Fibroblast of lung (primary cell): ENCODE measurements at regions not wholly inside any gene's neighbourhood (a gene's known extent, or its start where the extent isn't known, plus 50 kb on each side); places are given as distances from the start of the nearest gene placed in this dataset.

Source experiments
- DNase-seq, 2 donors: peaks; one replicate each; pipeline versions ENCODE4 v3.0.0 to v3.0.0-alpha.2; 2010; ENCODE audit warnings: low read depth in 2 of 2
- H2AFZ ChIP-seq: 2 replicates; pipeline ENCODE4 v1.5.1; 2012; ENCODE audit warnings: low read length, control low read depth, inconsistent platforms
- H3K27ac ChIP-seq: 2 replicates; pipeline ENCODE4 v1.5.1; 2011; ENCODE audit warnings: low read length, control low read depth; ENCODE audit not compliant: insufficient read depth
- H3K27me3 ChIP-seq: 2 replicates; pipeline ENCODE4 v1.5.1; 2011; ENCODE audit warnings: mild to moderate bottlenecking, low read length; ENCODE audit not compliant: control insufficient read depth, insufficient read depth
- H3K36me3 ChIP-seq: 2 replicates; pipeline ENCODE4 v1.5.1; 2011; ENCODE audit warnings: low read length; ENCODE audit not compliant: control insufficient read depth, insufficient read depth
- H3K4me1 ChIP-seq: 2 replicates; pipeline ENCODE4 v1.5.1; 2011; ENCODE audit warnings: low read length; ENCODE audit not compliant: control insufficient read depth, insufficient read depth; ENCODE audit errors: extremely low read depth
- H3K4me2 ChIP-seq: 2 replicates; pipeline ENCODE4 v1.5.1; 2011; ENCODE audit warnings: low read length, control low read depth; ENCODE audit not compliant: insufficient read depth; ENCODE audit errors: extremely low read depth
- H3K4me3 ChIP-seq, 4 experiments: fragments of 200-600 bp in 1 of 4; sonication (generic) in 1 of 4; replicated peaks in 1 of 4; 2 replicates each; pipeline ENCODE4 v1.5.1; 2011 to 2016; ENCODE audit warnings: low read length in 4 of 4, low read depth in 3 of 4, mild to moderate bottlenecking in 3 of 4, control low read depth in 2 of 4, inconsistent platforms in 1 of 4, mixed read lengths in 1 of 4; ENCODE audit not compliant: insufficient read depth in 1 of 4; ENCODE audit errors: control extremely low read depth in 1 of 4
- H3K79me2 ChIP-seq: 2 replicates; pipeline ENCODE4 v1.5.1; 2012; ENCODE audit warnings: mild to moderate bottlenecking, low read length, inconsistent platforms; ENCODE audit not compliant: control insufficient read depth, insufficient read depth
- H3K9ac ChIP-seq: 2 replicates; pipeline ENCODE4 v1.5.1; 2011; ENCODE audit warnings: mild to moderate bottlenecking, low read length, control low read depth; ENCODE audit not compliant: insufficient read depth
- H3K9me3 ChIP-seq: 2 replicates; pipeline ENCODE4 v1.5.1; 2012; ENCODE audit warnings: low read depth, low read length; ENCODE audit not compliant: control insufficient read depth, insufficient read depth
- H4K20me1 ChIP-seq: 2 replicates; pipeline ENCODE4 v1.5.1; 2011; ENCODE audit warnings: low read length; ENCODE audit not compliant: control insufficient read depth, insufficient read depth; ENCODE audit errors: extremely low read depth
- CTCF ChIP-seq, 2 donors: IDR thresholded peaks in 1 of 2; conservative IDR thresholded peaks in 1 of 2; 1 replicate in 1 of 2; 2 replicates in 1 of 2; pipeline ENCODE4 v1.5.1; 2011 to 2012; ENCODE audit warnings: low read length in 2 of 2, control low read depth in 1 of 2, inconsistent platforms in 1 of 2, low read depth in 1 of 2, mild to moderate bottlenecking in 1 of 2
- EZH2 ChIP-seq: IDR thresholded peaks from 2 replicates; pipeline ENCODE4 v1.5.1; 2012; ENCODE audit warnings: low read length, control low read depth, mild to moderate bottlenecking; ENCODE audit errors: missing control alignments

- Histone ChIP-seq H2AFZ (no peak overlapping the region), H3K36me3 (no peaks in the 10 kb centered on the region), H4K20me1 (no peaks in the 10 kb centered on the region), H3K27ac (no peak overlapping the region), H3K9ac (no peak overlapping the region), H3K27me3 (no peaks in the 10 kb centered on the region), H3K4me1 (no peaks in the 10 kb centered on the region), H3K9me3 (no peaks in the 10 kb centered on the region), H3K4me3 (no peak overlapping the region), H3K4me2 (no peak overlapping the region), H3K79me2 (no peaks in the 10 kb centered on the region)
- no peak for TF ChIP-seq EZH2
- no peak for TF ChIP-seq CTCF (conservative IDR thresholded peaks at IDR 0.05 in 1 of 2, IDR thresholded peaks at IDR 0.05 in 1 of 2; ENCODE audit: low read depth in 1 of 2, low read length in 2 of 2)
- peak in 1 of 2 donors; percentile 2 for DNase-seq
These were observed 79.3 kb downstream of the PTCHD4 start for GRCh38 chr6:48031711-48032110.

GRCh38 chr6:48027704-48028435 lies 83.1 kb downstream of the PTCHD4 start:
- Histone ChIP-seq H3K4me2 (no peak overlapping the region), H3K36me3 (no peaks in the 10 kb centered on the region), H2AFZ (no peak overlapping the region), H3K9me3 (no peaks in the 10 kb centered on the region), H3K4me3 (no peak overlapping the region), H3K79me2 (no peaks in the 10 kb centered on the region), H4K20me1 (no peaks in the 10 kb centered on the region), H3K9ac (no peak overlapping the region), H3K4me1 (no peaks in the 10 kb centered on the region), H3K27ac (no peak overlapping the region), H3K27me3 (no peaks in the 10 kb centered on the region)
- peak in 1 of 2 donors; percentile 9 for DNase-seq
- TF ChIP-seq CTCF (conservative IDR thresholded peaks at IDR 0.05 in 1 of 2, IDR thresholded peaks at IDR 0.05 in 1 of 2; ENCODE audit: low read depth in 1 of 2, low read length in 2 of 2) (no peak), EZH2 (no peak)

GRCh38 chr6:48024956-48025355 lies 86.0 kb downstream of the PTCHD4 start:
- Histone ChIP-seq H3K27me3 (no peaks in the 10 kb centered on the region), H4K20me1 (no peaks in the 10 kb centered on the region), H3K79me2 (no peaks in the 10 kb centered on the region), H2AFZ (no peak overlapping the region), H3K4me3 (no peak overlapping the region), H3K4me1 (no peaks in the 10 kb centered on the region), H3K9me3 (no peaks in the 10 kb centered on the region), H3K27ac (no peak overlapping the region), H3K9ac (no peak overlapping the region), H3K36me3 (no peaks in the 10 kb centered on the region), H3K4me2 (no peak overlapping the region)
- DNase-seq: no peak
- TF ChIP-seq CTCF (conservative IDR thresholded peaks at IDR 0.05 in 1 of 2, IDR thresholded peaks at IDR 0.05 in 1 of 2; ENCODE audit: low read depth in 1 of 2, low read length in 2 of 2) (no peak), EZH2 (no peak)
